HL-60/S4 treated with retinoic acid at 250 ng/mL for 4 days and 3 days (cell line): ENCODE measurements at regions not wholly inside any gene's neighbourhood (a gene's known extent, or its start where the extent isn't known, plus 50 kb on each side); places are given as distances from the start of the nearest gene placed in this dataset.

ENCODE experiments used
- in situ Hi-C: fragments of 300-500 bp; cut with MboI; formaldehyde crosslinking; loops from 2 replicates; pipeline ENCODE4 v1.7.0; 2022; ENCODE audit warnings: low sequenced_read_pairs

DNA sequence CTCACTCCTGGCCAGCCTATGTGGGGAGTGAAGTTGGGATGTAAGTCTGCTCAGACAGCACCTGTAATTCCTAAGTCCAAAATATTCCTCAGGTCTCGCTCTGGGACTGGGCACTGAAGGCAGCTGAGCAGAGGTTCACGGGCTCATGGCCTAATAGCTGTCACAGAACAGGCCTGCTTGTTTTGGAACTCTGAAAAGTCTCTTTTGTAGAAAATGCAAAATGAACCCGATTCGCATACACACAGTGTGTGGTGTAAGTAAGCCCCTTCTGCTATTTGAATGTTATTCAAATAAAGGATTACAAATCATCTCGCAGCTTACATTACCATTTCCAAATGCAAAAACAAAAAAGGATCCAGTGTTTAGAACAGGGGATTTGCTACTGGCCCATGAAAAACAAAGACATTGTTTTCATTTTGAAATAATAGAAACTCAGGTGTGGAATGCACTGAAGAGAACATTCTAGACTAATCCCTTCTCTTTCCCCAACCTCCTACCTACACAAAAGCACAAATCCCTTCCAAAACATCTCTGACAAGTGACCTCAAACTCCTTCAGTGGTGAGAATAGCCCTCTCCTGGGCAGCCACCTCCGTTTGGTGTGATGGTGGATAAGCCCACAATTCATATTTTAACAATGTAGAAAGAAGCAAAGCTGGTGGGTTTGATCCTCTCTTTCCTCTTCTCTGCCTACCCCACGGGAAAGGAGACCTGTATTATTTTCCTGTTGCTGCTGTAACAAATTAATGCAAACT lies 118.3 kb upstream of the NCK2 start:
- in situ Hi-C loops, result no loop called here

DNA sequence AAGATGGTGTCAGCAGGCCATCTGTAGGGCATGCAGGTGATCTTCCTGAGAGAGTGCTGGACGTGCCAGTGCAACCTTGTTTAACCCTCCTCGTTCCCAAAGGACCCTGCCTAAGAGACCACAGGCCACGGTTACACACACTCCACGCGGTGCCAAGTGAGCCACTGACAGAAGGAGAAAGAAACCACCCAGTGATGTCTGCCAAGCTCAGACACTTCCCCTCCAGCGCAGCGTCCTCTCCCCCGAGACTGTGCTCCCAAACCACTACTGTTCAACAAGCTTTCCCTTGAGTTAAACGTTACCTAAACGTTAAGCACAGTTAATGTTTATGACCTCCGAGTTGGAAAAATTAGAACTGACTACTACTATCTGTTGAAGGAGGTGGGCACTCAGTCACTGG lies 119.1 kb upstream of the NCK2 start:
- in situ Hi-C loops, result no loop called here

DNA sequence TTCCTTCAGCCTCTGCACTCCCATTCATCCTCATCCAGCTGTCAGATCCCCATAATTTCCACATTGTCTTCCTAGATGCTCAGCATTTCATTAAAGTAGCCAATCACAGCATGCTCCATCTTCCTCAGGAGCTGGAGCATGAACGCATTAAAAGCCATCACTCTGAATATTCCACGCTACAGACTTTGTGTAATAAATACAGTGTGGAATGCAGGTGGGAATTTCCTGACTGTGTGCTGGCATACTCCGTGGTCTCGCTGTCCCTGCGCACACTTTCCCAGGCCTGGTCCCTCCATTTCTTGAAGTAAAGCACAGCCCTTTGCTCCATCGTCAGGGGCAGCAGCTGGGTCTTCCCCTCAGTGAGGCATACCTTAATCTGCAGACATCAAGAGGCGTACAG lies 123.7 kb upstream of the NCK2 start:
- in situ Hi-C loops, result no loop called here

DNA sequence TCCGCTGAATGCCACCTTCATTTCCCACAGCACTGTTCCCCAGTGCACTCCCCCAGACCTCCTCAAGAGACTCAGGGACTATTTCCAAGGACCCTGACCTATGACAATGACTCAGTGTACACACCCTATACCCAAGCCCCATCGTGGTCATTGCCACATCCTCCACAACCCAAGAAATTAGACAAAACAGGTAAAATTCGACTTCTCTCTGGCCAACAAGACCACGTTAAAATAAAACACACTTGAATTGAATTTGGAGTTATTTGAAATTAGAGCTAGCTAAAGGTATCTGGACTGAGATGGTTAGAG lies 126.4 kb upstream of the NCK2 start:
- in situ Hi-C loops, result no loop called here

DNA sequence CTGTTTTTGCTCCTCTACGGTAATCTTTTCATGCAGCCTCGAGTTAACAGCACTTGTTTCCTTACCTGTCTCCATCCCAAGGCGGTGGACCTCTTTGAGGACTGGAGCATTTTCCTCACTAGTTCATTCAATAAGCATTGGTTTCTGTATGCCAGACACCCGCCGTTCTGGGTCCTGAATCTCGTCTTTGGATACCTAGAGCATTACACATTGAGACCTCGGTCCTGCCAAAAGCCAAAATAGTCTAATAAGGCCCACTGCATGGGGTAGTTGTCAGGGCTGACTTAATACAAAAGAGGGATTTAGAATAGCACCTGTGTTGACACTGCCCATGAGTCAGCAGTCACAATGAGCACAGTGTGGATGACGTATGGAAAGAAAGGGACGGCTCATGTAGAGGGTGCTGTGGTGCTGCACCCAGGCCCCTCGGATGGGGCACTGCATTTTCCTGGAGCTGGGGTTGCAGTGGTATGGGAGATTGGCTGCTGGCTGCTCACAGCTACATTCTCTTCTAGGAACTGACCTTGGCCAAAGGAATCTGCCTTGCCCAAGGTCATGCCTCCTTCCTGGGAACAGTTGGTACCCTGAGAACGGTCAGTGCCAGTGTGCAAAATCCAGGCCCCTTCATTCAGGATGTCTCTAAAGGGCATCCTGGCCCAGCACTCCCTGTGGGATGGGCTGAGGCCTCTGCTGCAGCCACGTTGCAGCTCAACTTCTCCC lies 126.9 kb upstream of the NCK2 start:
- in situ Hi-C loops, result no loop called here

DNA sequence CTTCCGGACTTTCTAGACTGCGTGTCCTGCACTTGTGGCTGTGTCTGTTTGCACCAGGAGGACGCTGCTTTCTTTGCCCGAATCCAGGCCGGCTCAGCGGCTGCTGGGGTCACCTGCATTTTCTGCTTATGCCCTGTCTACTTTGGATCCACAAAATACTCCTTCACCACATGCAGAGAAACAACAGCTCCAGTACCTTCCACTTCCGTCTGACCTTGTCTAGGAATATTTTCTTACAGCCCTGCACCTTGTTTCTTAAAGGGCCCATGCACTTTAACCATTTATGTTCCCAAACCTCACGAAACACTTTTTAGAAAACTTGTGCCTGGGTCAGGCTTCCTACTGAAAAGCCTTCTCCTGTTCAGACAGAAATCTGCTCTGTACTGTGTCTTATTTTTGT lies 129.4 kb upstream of the NCK2 start:
- in situ Hi-C loops, result no loop called here

DNA sequence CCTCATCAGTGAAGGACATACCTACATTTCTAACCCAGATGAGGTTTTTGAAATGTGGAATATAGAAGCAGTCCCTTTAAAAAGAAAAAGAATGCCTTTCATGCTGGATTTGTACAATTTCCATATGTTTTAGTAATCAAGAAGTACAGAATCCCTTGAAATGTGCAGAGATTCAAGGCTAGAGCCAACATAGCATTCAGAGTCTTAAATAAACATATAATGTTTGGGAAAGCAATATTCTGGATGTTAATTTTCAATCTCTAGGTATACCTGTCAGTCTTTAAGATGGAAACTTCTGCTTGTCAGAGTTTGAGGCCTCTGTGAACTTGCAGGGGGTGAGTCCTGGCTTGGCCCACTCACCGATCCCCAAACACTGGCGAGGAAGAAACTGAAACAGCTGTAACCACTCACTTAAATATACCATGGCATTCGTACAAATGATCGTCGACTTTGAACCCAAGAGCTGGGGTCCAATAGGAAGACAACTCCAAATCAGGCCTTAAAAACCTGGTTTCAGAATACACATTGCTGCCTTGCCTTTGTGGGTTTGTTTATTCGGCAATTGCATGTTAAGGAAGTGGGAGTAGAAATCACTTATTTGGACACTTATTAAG lies 132.8 kb upstream of the NCK2 start:
- in situ Hi-C loops, result no loop called here

DNA sequence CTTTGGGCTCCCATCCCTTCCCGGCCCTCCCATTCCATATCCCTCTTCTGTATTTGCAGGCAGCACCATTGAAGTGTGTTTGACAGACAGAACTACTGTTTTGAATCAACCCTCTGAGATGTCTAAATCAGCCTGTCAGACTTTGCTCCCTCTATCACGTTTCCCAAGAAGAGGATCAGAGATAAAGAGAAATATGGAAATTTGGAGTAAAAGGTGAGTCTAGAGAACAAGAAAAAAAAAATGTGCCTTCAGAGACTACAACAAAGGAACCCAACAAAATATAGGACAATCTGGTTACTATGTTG lies 133.4 kb upstream of the NCK2 start:
- in situ Hi-C loops, result no loop called here

DNA sequence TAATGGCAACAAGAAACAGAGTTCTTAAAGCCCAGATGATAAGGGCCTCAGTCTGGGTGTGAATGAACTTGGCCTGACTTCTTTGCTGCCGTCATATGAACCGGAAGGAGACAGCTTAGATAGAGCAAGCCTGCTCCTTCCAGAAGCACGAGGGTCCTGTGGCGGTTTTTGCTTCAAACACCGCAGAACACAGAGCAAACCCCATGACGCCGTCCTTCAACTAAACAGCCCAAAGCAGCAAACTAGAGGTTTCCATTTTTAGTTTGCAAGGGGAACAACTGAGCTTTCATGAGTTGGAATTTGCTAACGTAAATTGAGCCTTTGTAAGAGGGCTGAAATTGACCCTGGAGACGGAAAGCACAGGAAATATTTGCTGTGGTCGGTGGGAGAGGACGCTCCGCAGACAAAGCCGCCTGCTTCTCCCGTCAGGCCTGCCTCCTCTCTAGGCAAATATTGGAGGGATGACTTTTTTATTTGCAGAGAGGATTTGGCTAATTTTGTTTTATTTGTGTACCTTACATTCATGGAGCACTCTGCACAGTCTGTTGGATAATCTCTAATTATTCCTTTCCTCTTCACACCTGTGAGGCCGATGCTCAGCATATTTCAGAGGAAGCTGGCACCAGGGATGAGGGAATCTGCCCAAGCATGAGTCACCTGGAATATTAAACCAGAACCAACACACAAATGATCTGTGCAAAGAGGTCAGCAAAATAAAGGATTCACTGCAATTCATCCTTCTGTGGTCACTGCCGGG lies 134.0 kb upstream of the NCK2 start:
- in situ Hi-C loops, result no loop called here

DNA sequence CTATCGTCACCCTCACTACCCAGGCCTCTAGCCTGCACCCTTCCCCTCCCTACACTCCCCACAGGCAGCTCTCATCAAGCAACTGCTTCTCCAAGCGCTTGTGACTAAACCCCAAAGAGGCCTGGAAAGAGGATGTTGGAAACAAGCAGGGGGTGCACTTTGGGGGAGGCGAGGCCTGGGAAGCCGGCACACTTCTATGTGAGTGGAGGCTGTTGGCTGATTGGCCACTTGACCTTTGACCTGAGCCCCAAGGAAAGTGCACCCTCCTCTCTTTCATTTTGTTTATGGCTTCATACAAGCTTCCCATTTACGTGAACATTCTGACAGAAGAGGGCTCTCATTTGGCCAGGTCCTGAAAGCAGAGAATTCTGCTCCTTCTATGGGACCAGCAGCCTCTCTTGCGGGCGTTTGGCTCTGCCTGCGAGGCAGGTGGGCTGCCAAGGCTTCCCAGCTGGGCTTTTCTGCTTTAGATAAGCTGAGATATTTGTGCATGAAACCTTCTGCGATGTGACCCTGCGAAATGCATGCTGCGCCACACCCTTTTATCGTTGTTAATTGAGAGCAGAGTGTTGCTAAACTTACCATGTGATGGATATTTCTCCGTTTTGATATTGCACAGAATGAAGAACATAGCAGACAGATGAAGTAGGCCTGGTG lies 134.8 kb upstream of the NCK2 start:
- in situ Hi-C loops, result no loop called here

DNA sequence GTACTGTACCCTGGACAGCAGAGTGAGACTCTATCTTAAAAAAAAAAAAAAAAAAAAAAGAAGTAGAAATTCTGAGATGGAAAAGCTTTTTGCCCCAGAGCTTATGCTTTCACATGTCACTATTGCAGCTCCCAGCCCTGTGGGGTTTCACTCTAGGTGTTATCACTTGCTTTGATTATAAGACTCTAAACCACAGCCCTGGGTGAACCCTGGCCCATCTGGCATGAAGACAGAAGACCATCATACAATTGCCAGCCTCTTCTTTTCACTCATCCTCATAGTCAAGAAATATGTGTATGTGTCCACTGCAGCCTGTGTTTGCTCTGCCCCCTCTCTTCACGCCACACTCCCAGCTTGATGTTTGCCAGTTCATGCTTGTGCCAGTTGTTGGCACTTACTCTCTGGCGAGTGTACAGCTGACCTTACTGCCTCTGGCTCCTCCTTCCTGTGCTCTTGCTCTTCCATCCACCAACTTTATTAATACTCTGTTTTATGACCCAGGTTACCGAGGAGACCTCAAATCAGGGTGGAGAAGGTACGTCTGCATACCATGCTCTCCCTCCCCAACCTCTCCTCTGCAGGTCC lies 136.7 kb upstream of the NCK2 start:
- in situ Hi-C loops, result no loop called here

DNA sequence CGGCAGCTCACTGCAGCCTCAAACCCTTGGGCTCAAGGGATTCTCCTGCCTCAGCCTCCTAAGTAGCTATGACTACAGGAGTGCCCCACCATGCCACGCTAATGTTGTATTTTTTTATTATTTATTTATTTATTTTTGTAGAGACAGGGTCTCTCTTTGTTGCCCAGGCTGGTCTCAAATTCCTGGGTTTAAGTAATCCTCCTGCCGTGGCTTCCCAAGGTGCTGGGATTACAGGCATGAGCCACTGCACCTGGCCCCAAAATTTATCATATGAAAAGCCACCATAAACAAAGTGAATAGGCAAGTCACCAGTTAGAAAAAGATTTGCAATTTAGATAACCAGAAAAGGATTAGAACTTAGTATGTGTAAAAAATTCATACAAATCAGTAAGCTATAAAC lies 138.6 kb upstream of the NCK2 start:
- in situ Hi-C loops, result no loop called here

DNA sequence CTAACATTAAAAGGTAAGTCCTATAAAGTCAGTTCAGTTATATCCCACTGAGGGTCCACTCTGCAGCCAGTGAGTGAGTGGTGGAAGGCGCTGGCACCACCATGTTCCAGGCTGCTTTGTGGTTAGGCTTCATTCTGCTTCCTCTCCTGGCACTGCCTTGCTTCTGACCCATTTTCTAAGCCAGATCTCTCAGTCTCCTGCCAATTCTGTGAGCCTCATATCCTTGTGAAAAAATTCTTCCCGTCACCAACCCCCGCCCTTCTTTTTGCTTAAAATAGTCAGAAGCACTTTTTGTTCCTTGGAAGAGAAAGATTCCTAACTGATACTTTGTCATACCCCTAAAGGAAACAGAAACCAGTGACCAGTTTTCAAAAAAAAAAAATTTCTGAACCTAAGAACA lies 139.8 kb upstream of the NCK2 start:
- in situ Hi-C loops, result no loop called here

DNA sequence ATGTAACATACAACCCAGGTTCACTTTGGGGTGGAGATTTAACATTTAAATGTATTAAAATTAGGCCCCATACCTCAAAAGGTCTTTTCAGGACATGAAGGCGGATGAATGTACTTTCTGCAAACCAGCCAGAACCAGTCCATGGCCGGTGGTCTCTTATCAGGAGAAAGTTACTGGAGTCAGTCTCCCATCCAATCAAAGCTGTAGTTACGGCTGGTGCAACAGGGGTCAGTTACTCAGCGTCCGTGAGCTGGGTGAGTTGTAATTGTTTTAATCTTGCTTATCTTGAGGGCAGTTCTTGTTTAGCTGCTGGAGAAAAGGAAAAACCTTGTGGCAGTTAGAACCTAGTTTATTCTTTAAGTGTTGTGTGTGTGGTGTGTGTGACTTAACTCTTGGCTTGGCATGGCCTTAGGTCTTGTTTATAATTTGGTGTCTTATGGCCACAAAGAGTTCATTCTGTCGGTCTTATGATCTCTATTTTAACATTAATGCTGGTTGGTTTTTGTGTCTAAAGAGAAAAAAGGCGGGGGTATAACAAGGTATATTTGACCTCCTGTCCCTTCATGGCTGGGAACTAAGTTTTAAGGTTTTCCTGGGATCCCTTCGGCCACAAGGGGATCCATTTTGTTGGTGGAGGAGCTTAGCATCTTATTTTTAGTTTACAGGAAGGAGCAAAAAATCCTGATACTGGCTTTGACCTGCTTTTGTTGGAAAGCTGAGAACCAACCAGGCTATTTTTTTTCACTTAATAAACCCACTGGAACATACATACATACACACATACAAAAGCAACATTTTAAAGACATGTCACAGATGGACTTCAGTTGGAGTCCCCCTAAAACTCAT lies 143.5 kb upstream of the NCK2 start:
- in situ Hi-C loops, result no loop called here

DNA sequence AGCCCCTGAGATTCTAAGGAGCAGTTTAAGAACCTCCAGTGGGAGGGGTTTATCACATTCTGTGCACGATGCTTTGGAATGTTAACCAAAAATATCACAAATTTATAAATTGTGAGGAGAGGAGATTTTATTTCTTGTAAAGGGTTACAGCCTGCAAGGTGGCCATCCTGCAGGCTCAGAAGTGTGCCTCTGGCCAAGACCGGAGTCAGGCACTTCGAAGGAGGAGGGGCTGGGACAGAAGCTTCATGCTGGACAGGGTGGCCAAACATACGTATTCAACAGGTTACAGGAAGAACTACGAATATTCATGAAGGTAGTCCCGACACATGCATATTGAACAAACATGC lies 144.1 kb upstream of the NCK2 start:
- in situ Hi-C loops, result no loop called here

DNA sequence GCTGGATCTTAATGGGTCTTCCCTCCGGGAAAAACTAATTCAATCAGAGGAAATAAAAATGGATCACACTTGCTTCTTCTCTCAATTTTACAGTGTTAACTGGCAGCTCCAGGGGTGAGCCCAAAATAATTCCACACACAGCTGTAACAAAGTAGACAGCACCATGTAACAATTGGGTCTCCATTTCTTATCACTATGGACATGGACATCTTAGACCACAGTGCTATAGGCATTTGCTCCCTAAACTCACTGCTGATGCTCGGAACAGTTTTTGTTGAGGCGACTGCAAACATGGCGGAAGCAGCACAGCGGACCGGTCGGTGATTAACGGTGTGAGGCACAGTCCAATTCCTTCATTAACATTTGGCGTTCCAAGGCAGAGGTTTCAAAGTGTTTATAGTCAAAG lies 144.7 kb upstream of the NCK2 start:
- in situ Hi-C loops, result no loop called here

DNA sequence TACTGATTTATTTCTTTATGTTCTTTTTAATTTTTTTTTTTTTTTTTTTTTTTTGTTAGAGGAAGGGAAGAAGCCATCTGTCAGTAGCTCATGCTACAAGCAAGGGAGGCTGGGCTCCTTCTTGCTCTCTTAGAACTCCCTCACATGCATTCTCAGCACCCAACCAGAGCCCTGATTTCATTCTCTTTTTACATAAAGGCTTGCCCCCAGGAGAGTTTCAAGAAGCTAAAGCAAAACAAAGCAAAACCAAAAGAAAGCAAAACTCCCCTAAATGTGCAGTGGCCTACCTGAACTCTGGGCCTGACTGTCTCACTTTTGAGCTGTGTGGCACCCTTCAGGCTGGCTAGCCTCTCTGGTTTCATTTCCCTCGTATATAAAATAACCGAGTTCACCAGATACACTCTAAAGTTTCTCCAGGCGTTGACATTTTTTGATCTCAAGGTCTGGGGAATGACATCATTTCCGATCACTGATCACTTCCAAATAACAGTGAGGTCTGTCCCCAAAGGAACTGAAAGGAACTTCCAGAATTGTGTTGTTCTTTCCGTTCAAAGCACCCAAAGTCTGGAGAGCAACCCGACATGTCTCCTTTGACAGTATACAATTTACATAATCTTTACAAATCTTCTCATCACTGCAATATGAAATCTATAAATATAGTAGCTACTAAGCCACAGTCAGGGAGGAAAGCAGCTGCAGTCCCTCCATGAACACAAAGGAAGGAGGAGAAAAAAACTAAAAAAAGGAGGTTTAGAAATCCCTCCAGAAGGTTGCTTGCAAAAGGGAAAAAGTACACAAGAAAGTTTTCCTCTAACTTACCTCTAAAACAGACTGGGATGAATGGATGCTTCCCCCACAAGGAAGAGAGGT lies 145.6 kb upstream of the NCK2 start:
- in situ Hi-C loops, result no loop called here

DNA sequence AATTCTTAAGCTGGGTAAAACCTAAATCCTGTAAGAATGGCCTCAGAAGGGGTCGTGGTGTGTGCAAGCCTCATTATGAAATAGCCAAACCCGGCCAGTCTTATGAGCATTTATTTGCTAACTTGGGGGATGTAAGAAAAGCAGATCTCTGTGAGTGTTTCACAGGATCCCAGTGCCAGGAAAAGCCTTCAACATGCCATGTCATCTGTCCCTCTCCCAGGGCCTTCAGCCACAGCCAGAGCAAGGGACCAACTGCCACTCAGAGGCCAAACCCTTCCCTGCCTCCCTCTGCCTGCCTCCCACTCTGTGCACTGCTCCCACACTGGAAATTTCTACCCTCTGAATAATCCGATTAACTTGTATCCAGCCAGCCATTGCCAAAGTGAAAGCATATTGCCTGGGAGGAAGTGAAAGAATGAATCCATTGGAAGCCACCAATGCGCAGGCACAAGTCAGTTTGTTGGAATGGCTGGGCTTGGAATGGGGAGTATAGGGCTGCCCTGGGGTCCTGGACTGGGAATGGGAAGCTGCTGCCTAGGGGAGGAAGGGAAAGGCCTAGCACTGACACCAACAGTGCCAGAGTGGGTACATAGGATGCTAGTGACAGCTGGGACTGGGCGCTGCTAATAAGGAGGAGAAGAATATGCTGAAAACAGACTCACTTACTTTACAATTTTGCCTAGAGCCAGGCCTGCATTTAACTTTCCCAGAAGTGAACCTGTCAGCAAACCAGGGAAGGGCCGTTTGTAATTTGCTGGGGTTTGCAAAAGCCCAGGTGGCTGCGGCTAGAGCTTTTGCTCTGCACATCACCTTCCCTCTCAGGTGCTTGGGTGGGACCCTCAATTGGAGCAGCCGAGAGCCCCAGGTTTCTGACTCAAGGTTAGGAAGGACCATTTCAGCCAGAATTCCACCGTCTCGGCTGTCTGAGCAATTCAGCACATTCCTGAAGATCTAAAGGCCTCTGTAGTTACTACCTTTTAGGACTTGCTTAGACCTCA lies 146.6 kb upstream of the NCK2 start:
- in situ Hi-C loops, result no loop called here
